Upper lobe of left lung (tissue), 6 donors: ENCODE measurements at regions not wholly inside any gene's neighbourhood (a gene's known extent, or its start where the extent isn't known, plus 50 kb on each side); places are given as distances from the start of the nearest gene placed in this dataset.

Experiments
- ATAC-seq, 2 donors: fragments of 200-7000 bp; cut with Tn5 transposase; one replicate each; pipeline ENCODE4 v1.9.1; 2022; ENCODE audit warnings: mild to moderate bottlenecking in 2 of 2, moderate library complexity in 2 of 2; ENCODE audit not compliant: low FRiP score in 2 of 2
- DNase-seq, 2 donors: peaks; one replicate each; pipeline ENCODE4 v3.0.0-alpha.2; 2019 to 2020
- H3K27ac ChIP-seq, 4 donors: fragments of 200-600 bp; sonication (generic); one replicate each; pipeline ENCODE4 v1.5.1; 2016 to 2019
- H3K27me3 ChIP-seq, 4 donors: fragments of 200-600 bp; sonication (generic); one replicate each; pipeline ENCODE4 v1.5.1; 2017 to 2019
- H3K36me3 ChIP-seq, 4 donors: fragments of 200-600 bp; sonication (generic); one replicate each; pipeline ENCODE4 v1.5.1; 2016 to 2019
- H3K4me1 ChIP-seq, 4 donors: fragments of 200-600 bp; sonication (generic); one replicate each; pipeline ENCODE4 v1.5.1; 2018 to 2019
- H3K4me3 ChIP-seq, 4 donors: fragments of 200-600 bp; sonication (generic); one replicate each; pipeline ENCODE4 v1.5.1; 2017 to 2019; ENCODE audit warnings: mild to moderate bottlenecking in 2 of 4, moderate library complexity in 1 of 4
- H3K9me3 ChIP-seq, 4 donors: fragments of 200-600 bp; sonication (generic); one replicate each; pipeline ENCODE4 v1.5.1; 2018 to 2019
- CTCF ChIP-seq, 6 experiments: fragments of 450-650 bp in 4 of 6; fragments of 200-600 bp in 2 of 6; sonication (generic) in 2 of 6; IDR thresholded peaks; one replicate each; pipeline ENCODE4 v1.5.1; 2016 to 2019; ENCODE audit warnings: antibody characterized with exemption in 6 of 6
- EP300 ChIP-seq, 4 donors: sonication (generic); formaldehyde crosslinking; IDR thresholded peaks; one replicate each; pipeline ENCODE4 v1.5.1; 2017; ENCODE audit warnings: antibody characterized with exemption in 4 of 4, control low read depth in 2 of 4
- POLR2A ChIP-seq, 4 donors: fragments of 450-650 bp; IDR thresholded peaks; one replicate each; pipeline ENCODE4 v1.5.1; 2016 to 2017; ENCODE audit warnings: antibody characterized with exemption in 4 of 4, mild to moderate bottlenecking in 2 of 4
- POLR2AphosphoS5 ChIP-seq, 2 donors: sonication (generic); formaldehyde crosslinking; IDR thresholded peaks; one replicate each; pipeline ENCODE4 v1.5.1; 2017; ENCODE audit warnings: antibody characterized with exemption in 2 of 2
- WGBS, 2 donors: methylation state at CpG; one replicate each; pipeline ENCODE4 v1.1.5; 2017 to 2018; 5-methylcytosine and 5-hydroxymethylcytosine counted together
- donor health status: DM: no; HTN: no; CAD: no; lungs with moderate emphysema.
- donor health status: DM: no; HTN: yes; CAD: no; lungs with severe emphysema.

GRCh38 chrX:4043951-4044350, 330.5 kb upstream of the PRKX start:
- ATAC-seq (no peak), DNase-seq (no peak)
- Histone ChIP-seq H3K4me1 (no peaks in the 10 kb centered on the region), H3K27me3 (no peaks in the 10 kb centered on the region), H3K4me3 (no peak overlapping the region), H3K9me3 (peaks cover 0 to 3% (median 0%) of the 10 kb centered on the region in 4 donors), H3K27ac (no peak overlapping the region), H3K36me3 (no peaks in the 10 kb centered on the region)
- TF ChIP-seq POLR2A (IDR thresholded peaks at IDR 0.05) (no peak), POLR2AphosphoS5 (IDR thresholded peaks at IDR 0.05) (no peak), CTCF (IDR thresholded peaks at IDR 0.05) (no peak), EP300 (IDR thresholded peaks at IDR 0.05) (no peak)
- WGBS, 2 donors, result 58 to 61% methylated on average over 3 to 6 of the region's 6 CpGs

GRCh38 chrX:4035874-4036273, 322.4 kb upstream of the PRKX start:
- TF ChIP-seq EP300 (IDR thresholded peaks at IDR 0.05) (no peak), CTCF (IDR thresholded peaks at IDR 0.05) (no peak), POLR2AphosphoS5 (IDR thresholded peaks at IDR 0.05) (no peak), POLR2A (IDR thresholded peaks at IDR 0.05) (no peak)
- Histone ChIP-seq H3K4me3 (no peak overlapping the region), H3K27me3 (no peaks in the 10 kb centered on the region), H3K9me3 (no peaks in the 10 kb centered on the region), H3K36me3 (no peaks in the 10 kb centered on the region), H3K27ac (no peak overlapping the region), H3K4me1 (no peaks in the 10 kb centered on the region)
- 53 to 66% methylated on average over 1 to 2 of the region's 2 CpGs for WGBS, 2 donors
- DNase-seq, result no peak
- ATAC-seq, result no peak

GRCh38 chrX:4028151-4028550, 314.7 kb upstream of the PRKX start:
- no peaks in the 10 kb centered on the region for H3K27me3 ChIP-seq
- no peaks in the 10 kb centered on the region for H3K9me3 ChIP-seq
- no peak for DNase-seq
- H3K4me1 ChIP-seq, result no peaks in the 10 kb centered on the region
- H3K4me3 ChIP-seq, result no peak overlapping the region
- TF ChIP-seq EP300 (IDR thresholded peaks at IDR 0.05) (no peak), POLR2A (IDR thresholded peaks at IDR 0.05) (no peak), POLR2AphosphoS5 (IDR thresholded peaks at IDR 0.05) (no peak), CTCF (IDR thresholded peaks at IDR 0.05) (no peak)
- no peak overlapping the region for H3K27ac ChIP-seq
- no peak for ATAC-seq
- H3K36me3 ChIP-seq, result no peaks in the 10 kb centered on the region
- 78 to 90% methylated on average over 7 of the region's 7 CpGs for WGBS, 2 donors

- Histone ChIP-seq H3K9me3 (no peaks in the 10 kb centered on the region), H3K27me3 (no peaks in the 10 kb centered on the region), H3K36me3 (no peaks in the 10 kb centered on the region), H3K27ac (no peak overlapping the region), H3K4me3 (no peak overlapping the region), H3K4me1 (no peaks in the 10 kb centered on the region)
- WGBS, 2 donors, result 72 to 78% methylated on average over 5 of the region's 5 CpGs
- DNase-seq (no peak), ATAC-seq (no peak)
- TF ChIP-seq EP300 (IDR thresholded peaks at IDR 0.05) (no peak), CTCF (IDR thresholded peaks at IDR 0.05) (no peak), POLR2A (IDR thresholded peaks at IDR 0.05) (no peak), POLR2AphosphoS5 (IDR thresholded peaks at IDR 0.05) (no peak)
Measured at GRCh38 chrX:4005281-4005680, 291.8 kb upstream of the PRKX start.

- no peaks in the 10 kb centered on the region for H3K27me3 ChIP-seq
- H3K36me3 ChIP-seq, result no peaks in the 10 kb centered on the region
- no peaks in the 10 kb centered on the region for H3K9me3 ChIP-seq
- TF ChIP-seq POLR2AphosphoS5 (IDR thresholded peaks at IDR 0.05) (no peak), CTCF (IDR thresholded peaks at IDR 0.05) (no peak), POLR2A (IDR thresholded peaks at IDR 0.05) (no peak), EP300 (IDR thresholded peaks at IDR 0.05) (no peak)
- no peak for DNase-seq
- H3K27ac ChIP-seq, result no peak overlapping the region
- no peak overlapping the region for H3K4me3 ChIP-seq
- no peak for ATAC-seq
- no peaks in the 10 kb centered on the region for H3K4me1 ChIP-seq
Measured at GRCh38 chrX:4004822-4005221, 291.4 kb upstream of the PRKX start.
